ENCODE measurements at regions not wholly inside any gene's neighbourhood (a gene's known extent, or its start where the extent isn't known, plus 50 kb on each side); places are given as distances from the start of the nearest gene placed in this dataset.

- Histone ChIP-seq H3F3A (ENCODE audit: low read length, unreplicated experiment) (no peaks in the 10 kb centered on the region), H3K9me2 (replicated peaks; ENCODE audit: low read length) (no peaks in the 10 kb centered on the region), H3K4me2 (ENCODE audit: low read length) (no peak overlapping the region), H4K20me1 (ENCODE audit: low read length) (no peaks in the 10 kb centered on the region), H3K4me1 (ENCODE audit: insufficient read depth, low read length) (no peaks in the 10 kb centered on the region), H3K9me3 (ENCODE audit: low read length) (peaks cover 21% of the 10 kb centered on the region), H3K4me3 (ENCODE audit: low read length) (no peak overlapping the region), H3K79me2 (ENCODE audit: low read length) (no peaks in the 10 kb centered on the region), H3K27me3 (ENCODE audit: low read length) (no peaks in the 10 kb centered on the region), H2AFZ (ENCODE audit: low read length) (no peak overlapping the region), H3K9ac (ENCODE audit: low read length) (no peak overlapping the region), H3K27ac (ENCODE audit: low read length) (no peak overlapping the region), H3K36me3 (ENCODE audit: low read depth, low read length) (no peaks in the 10 kb centered on the region; the same call in 1 of the 2 replicates)
- no peak for TF ChIP-seq CTCF (conservative IDR thresholded peaks at IDR 0.05; ENCODE audit: low read depth, low read length)
- TF ChIP-seq EZH2 (IDR thresholded peaks at IDR 0.05; ENCODE audit: low read length, unreplicated experiment) = no peak
- no peak for TF ChIP-seq EZH2phosphoT487 (IDR thresholded peaks at IDR 0.05; ENCODE audit: borderline replicate concordance, low read length)
- DNase-seq = no peak
- CTCF ChIA-PET = no interaction called here
- no TSS peak for BruUV-seq (replicated peaks)
- intact Hi-C loops (cut with micrococcal nuclease) = no loop called here
- no peak for ATAC-seq
- POLR2A ChIA-PET (ENCODE audit: unreplicated experiment) = no interaction called here
Measured at GRCh38 chr12:43090981-43091380, 461.0 kb downstream of the ADAMTS20 start.

GRCh38 chr12:43087195-43088091, 464.6 kb downstream of the ADAMTS20 start:
- H3F3A ChIP-seq (ENCODE audit: low read length, unreplicated experiment) = no peaks in the 10 kb centered on the region
- ATAC-seq = no peak
- H4K20me1 ChIP-seq (ENCODE audit: low read length) = no peaks in the 10 kb centered on the region

More at GRCh38 chr12:43087195-43088091, 464.6 kb downstream of the ADAMTS20 start:
- H3K79me2 ChIP-seq (ENCODE audit: low read length) = no peaks in the 10 kb centered on the region
- no peak overlapping the region for H2AFZ ChIP-seq (ENCODE audit: low read length)
- no peaks in the 10 kb centered on the region; the same call in 1 of the 2 replicates for H3K36me3 ChIP-seq (ENCODE audit: low read depth, low read length)
- no peak for DNase-seq
- TF ChIP-seq EZH2phosphoT487 (IDR thresholded peaks at IDR 0.05; ENCODE audit: borderline replicate concordance, low read length) = no peak
- no peak for TF ChIP-seq EZH2 (IDR thresholded peaks at IDR 0.05; ENCODE audit: low read length, unreplicated experiment)
- TF ChIP-seq CTCF (conservative IDR thresholded peaks at IDR 0.05; ENCODE audit: low read depth, low read length) = no peak
- no peaks in the 10 kb centered on the region for H3K27me3 ChIP-seq (ENCODE audit: low read length)
- no peaks in the 10 kb centered on the region for H3K4me1 ChIP-seq (ENCODE audit: insufficient read depth, low read length)
- H3K27ac ChIP-seq (ENCODE audit: low read length) = no peak overlapping the region
- no TSS peak for BruUV-seq (replicated peaks)
- H3K4me3 ChIP-seq (ENCODE audit: low read length) = no peak overlapping the region
- no peaks in the 10 kb centered on the region for H3K9me2 ChIP-seq (replicated peaks; ENCODE audit: low read length)
- H3K9me3 ChIP-seq (ENCODE audit: low read length) = peaks cover 26% of the 10 kb centered on the region
- H3K4me2 ChIP-seq (ENCODE audit: low read length) = no peak overlapping the region
- CTCF ChIA-PET = no interaction called here
- H3K9ac ChIP-seq (ENCODE audit: low read length) = no peak overlapping the region
- intact Hi-C loops (cut with micrococcal nuclease) = no loop called here
- POLR2A ChIA-PET (ENCODE audit: unreplicated experiment) = no interaction called here

All from PC-3 (cell line).